ENCODE measurements at regions not wholly inside any gene's neighbourhood (a gene's known extent, or its start where the extent isn't known, plus 50 kb on each side); places are given as distances from the start of the nearest gene placed in this dataset.

DNA sequence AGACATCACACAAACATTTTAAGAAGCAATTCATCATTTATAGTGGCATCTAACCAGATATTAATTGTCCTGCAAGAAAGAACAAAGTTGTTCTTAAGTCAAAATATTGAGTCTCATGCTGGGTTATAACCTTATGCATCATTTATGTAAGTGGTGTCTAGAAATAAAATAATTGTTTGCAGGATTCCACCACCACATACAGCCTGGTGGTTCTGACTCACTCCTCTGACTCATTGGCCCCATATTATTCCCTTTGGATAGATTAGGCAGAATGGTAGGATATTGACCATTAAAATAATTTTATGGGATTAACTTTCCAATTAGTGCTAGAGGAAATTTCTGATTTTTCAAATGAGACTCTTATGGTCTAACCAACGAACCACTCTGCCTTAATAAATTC lies 384.5 kb downstream of the GRXCR1 start:
- TF ChIP-seq GATA2 (IDR thresholded peaks at IDR 0.05; ENCODE audit: low read depth, low read length) (no peak), GATA3 (IDR thresholded peaks at IDR 0.05; ENCODE audit: low read depth, low read length) (no peak)

Data from SH-SY5Y (cell line).